NCI-H2171 (cell line): ENCODE measurements at regions not wholly inside any gene's neighbourhood (a gene's known extent, or its start where the extent isn't known, plus 50 kb on each side); places are given as distances from the start of the nearest gene placed in this dataset.
"Not testable (repeated sequence)": the region's sequence is repeated elsewhere in the genome, so short reads cannot be mapped to it uniquely, and the experiment has no call there.

Experiments used
- DNase-seq: peaks from one replicate; lab custom pipeline; 2025; lab: John Stamatoyannopoulos, UW

DNA sequence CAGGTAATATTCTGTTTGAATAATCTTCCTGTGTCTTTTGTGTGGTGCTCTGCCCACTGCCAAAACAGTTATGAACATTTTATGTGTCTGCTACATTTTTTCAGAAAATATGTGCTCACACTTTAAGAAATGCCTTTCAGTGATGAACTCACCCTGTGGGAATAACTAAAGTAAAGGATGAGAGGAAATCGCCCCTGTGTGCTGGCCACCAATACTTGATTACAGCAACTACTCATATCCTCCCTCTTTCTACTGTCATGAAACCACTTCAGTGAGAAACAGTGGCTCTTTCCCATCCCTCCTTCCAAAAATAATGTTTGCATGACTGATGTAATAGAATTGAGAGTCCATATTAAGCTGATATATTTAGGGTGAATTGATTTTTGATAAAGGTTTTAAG, 900.9 kb downstream of the RAB28 start:
- no peak for DNase-seq

DNA sequence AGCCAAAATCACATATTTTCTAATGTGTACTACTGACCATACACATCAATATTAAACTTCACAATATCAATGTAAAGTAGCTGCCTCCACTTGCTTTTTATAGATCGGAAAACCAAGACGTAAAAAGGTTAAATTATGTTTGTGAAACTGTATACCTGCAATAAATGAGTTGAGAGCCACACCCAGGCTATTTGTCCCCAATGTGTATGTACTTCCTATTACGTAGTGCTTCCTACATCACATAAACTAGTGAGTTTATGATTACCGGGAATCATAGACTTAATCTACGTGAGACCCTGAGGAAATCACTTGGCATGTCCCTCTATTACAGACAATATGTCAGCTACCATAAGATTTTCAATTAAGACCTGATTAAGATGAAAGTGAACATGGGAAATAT, 903.4 kb downstream of the RAB28 start:
- no peak for DNase-seq

DNA sequence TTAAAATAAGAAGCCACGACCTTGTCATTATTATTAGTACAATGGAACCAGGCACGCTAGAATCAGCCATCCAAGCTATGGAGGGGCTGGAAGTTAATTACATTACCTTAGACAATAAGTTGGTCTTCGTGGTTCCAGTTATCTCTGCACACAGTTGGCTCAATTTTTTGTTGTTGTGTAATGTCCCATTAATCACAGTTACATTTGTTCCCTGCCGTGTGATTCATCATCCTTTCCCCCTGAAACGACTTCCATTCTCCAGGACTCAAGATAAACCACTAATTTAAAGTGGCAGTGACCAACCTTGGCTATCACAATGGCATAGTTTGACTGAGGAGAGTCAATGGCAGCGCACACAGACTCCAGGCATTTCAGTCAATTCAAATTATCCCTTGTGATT, 905.0 kb downstream of the RAB28 start:
- DNase-seq: no peak

DNA sequence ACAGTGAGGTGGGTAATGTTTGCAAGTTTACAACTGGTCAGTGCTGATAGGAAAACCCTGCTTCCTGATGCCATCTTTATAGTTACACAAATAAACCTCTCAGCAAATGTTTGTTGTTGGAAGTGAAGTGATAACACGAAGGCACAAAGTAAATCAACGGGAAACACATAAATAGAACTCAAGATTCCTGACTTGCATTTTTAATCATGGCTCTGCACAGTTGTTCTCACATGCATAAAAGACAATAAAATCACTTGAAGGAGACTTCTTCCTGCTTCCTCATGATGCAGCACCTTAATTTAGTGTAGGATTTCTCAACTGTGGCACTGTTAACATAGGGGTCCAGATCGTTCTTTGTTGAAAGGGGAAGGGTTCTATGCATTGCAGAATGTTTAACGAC, 907.7 kb downstream of the RAB28 start:
- DNase-seq: no peak

DNA sequence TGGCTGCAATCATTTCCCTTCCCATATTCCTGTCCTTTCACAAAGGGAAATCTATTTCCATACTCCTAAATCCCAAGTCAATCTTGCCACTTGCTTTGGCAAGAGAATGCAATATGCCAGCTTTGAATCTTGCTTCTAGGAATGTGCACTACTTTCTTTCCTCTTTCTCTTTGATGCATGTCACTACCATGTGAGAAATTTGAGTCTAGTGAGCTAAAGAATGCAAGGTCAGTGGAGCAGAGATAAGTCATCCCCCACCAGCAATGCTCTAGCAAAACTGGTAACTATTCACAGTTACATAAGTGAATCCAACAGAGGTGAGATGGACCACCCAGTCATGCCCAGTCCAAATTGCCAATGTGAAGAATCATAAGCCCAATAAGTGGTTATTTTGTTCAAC, 910.4 kb downstream of the RAB28 start:
- DNase-seq: no peak

DNA sequence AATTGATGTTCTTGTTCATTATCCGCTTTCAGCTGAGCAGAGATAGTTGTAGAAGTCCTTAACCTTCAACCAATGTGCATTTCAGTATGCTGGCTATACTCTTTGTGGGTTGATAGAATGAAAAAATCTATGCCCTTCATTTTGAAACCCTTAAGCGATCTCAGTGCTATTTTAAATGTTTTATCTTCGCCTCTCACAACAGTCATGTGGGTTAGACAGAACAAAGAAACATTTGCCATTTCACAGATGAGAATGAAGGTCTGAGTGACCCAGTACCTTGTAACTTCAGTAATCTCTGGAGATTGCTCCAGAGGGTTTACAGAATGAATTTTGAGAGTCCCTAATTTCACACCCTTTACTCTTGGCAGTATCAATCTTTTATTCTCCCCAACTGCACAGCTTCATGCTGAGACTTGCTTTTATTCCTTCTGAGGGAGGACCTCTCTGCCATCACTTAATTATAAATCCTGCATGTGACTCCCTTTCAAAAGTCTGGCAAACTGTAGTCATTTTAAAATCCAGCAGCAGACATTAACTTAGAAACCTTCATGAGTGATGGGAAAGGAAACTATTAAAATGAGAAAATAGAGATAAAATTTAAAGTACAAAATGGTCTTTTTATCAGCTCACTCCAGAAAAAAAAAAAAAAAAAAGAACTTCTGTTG, 921.5 kb downstream of the RAB28 start:
- no peak for DNase-seq

DNA sequence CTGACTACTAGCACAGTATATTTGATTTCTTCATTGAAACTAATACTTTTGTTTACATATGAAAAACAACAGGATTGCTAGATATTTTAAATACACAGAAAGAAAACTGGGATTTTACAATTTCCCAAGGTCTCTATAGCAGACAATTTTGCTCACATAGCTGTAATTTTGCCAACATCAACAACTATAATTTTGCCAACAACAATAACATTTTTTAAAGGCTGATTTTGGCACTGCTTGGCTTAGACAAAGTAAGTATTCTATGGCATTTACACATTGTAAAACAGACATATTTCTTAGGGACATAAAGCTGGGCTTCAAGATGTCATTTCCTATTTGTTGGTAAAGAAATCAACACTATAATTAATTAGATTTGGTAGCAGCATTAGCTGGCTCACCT, 922.1 kb downstream of the RAB28 start:
- no peak for DNase-seq

DNA sequence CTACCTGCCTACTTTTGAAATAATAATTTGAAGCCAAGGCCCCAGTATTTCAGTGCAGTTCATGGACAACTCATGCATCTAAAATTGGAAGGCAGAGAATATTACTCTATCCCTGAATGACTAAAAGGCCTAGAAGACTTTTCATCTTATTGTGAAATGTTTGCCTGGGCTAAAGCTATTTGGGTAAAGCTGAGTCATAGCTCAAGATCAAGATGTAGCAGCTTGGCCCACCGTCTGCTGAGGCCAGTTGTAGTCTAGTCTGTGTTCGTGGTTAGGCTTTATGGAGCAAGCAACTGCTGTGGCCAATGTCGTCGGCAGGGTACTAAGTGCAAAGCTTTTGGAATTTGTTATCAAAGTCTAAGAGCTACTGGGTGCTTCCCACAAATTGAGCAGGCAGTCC, 929.1 kb downstream of the RAB28 start:
- DNase-seq: no peak

DNA sequence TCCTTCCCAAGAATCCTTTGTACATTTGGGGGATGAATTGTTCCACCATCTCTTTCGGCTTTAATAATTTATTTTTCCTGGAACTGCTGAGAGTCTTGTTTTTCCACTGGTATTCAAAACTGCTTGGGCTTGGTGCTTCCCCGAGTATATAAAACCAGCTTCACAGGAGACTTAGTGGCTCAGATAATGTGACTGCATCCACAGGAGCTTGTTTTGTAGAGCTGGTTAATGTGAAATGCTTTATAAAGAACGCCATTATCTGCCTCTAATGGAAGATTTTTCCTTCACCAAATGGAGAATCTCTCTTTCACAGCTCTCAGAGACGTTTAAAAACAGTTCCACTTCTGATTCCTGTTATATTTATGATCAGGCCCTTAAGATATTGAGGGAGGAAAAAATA, 935.5 kb downstream of the RAB28 start:
- DNase-seq: no peak

DNA sequence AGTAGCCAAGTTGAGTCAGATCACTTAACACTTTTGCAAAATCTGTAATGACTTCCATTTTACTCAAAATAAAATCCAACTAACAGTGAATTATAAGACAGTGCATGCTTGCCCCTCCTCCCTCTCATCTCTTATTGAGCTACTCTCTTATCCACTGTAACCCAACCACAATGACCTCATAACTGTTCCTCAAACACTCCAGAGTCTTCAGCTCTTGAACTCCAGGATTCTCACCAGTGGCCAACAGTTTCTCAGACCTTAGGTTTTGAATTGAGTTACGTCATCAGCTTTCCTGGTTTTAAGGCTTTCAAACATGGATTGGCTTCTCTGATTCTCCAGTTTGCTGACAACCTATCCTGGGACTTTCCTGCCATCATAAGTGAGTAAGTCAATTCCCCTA, 938.3 kb downstream of the RAB28 start:
- DNase-seq: no peak

DNA sequence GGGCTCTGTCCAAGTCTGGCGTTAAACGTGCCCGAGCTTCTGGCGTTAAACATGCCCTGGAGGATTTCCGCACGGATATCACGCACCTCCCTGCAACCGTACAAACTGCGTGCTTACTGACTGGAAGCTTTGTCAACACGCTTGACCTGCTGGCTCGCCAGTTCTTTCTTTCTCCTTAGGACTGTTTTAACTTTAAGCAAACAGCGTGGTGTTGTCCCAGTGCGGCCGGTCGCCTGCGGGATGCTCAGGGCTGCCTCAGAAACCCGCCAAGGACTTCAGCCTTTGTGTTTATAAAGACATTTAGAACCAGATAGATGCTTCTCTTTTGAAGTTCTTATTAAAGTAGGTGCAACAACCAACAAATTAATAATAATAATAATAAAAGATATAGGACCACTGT, 946.0 kb downstream of the RAB28 start:
- no peak for DNase-seq

DNA sequence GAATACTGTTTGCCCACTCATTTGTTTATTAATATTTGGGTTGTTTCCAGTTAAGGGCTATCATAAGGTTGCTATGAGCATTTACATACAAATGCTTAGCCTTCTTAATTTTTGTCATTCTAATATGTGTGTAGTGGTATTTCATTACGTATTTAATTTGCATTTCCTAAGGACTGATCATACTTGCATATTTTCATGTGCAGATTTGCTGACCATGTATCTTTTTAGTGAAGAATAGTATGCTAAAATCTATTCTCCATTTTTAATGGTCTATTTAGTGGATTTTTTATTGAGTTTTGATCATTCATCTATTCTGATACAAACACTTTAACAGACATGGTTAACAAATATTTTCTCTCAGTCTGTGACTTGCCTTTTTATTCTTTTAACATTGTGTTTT, 949.5 kb downstream of the RAB28 start:
- DNase-seq: no peak

DNA sequence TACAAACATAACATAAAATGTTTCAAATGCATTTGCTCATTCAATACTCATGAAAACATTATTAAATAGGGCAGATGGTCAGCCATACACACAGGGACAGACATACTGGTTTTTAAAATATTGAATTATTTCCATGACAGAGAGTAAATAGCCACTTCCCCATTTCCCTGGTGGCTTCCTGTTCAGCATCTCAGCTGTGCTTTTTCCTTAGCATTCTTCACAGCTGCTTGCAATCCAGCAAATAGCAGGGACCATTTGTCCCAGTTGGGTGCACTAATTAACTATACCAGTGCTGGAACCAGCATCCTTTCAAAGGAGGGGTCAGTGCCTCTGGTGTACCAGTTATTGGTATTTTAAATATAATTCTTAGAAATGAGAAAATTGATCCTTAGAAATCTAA, 964.7 kb downstream of the RAB28 start:
- no peak for DNase-seq

DNA sequence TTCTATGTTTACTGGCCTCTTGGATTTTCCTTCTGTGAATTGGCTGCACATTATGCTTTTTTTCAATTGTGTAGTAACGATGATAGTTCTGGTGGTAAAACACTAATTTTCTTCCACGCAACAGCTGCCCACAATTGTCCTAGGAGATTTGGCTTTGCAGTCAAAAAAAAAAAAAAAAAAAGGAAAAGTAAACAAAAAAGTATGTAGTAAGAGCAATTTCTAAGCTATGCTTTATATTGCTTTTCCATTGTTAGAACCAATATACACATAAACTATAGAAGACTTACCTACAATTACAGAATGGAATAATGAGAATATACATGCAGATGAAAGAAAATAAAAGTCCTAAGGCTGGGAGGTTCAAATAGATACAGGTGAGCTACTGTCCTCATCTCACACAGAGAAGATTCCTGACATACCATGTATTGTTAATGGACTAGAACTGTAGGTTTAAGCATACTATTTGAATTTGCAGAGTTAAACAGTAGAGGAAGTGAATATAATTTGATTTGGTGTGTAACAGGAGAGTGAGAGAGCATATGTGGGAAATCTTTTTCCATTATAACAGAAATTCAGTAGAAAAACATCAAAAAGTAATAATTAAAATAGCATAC, 976.2 kb downstream of the RAB28 start:
- no peak for DNase-seq

DNA sequence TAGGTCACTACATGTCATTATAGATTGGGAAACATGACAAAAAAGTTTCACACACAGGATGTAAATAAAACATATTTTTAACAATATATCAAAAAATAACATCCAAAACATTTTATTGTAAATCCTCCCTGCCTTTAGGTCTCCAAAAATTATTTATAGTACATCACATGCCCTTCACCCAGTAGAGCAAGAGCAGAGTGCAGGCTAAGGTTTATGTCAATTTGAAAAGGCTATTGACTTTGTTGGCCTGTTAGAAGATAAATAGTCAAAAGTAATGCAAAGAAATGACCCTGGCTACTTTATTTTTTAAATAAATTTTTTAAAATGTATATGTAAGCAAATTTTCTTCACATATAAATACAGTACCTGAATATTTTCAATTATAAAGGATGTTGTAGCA, 983.7 kb downstream of the RAB28 start:
- no peak for DNase-seq

DNA sequence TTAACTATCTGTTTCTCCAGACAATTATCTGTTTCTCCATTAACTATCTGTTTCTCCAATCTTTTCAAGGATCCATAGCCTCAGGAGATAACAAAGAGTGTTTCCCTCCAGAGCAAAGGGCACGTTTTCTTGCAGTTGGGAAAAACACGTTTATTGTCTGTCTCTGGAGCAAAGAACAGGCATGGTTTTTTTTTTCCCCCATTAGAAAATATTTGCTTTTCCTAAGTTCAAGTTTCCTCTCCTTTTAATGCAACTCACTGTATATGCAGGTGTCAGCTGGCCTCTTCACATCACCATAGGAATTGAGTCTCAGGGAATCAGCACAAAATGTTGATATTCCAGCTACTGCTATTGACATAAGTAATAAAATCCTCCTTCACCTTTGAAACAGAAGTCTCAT, 984.4 kb downstream of the RAB28 start:
- DNase-seq: no peak

DNA sequence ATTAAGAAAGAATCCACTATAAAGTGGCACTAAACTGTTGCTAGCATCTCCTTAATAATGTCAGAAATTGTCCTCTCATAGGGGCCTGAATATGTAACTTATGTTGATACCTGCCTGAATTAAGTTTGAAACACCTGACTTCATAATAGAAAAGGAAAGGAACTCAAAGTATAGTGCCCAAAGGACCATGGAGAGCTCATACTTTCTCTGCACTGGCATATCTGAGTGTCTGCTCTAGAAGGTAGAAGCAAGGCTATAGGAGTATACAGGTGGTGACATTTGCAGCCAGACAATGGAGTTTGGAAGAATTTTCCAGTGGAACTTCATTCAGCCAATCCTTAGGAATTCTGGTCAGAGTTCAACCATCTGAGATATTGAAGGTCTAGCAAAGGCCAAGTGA, 988.9 kb downstream of the RAB28 start:
- DNase-seq: no peak

DNA sequence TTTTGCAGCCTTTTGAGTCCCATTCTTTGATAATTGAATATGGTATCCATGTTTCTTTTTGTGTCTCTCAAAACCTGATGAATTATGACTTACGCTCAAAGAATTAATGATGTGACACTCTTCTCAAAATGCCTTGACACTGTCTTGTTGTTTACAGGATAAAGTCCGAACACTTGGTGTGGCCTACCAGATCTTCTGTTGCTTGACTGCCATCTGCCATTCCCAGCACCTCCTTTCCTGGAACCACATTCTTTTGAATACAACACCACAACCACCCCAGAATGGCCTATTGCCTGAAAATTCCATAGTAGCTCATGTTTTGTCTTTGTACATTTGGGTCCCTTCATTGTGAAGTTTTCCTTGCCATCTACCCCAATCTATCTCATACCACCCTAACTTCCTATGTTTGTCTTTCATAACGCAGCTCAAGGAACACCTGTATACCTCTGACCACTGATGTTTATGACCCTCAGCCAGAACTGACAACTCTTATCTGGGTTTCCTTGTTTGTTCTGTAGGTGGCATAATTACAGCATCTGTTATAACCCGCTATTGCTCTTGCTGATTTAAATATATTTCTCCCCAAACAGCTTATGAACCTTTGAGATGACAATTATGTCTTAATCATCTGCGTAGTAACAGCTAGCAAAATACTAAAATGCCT, 991.3 kb downstream of the RAB28 start:
- no peak for DNase-seq

DNA sequence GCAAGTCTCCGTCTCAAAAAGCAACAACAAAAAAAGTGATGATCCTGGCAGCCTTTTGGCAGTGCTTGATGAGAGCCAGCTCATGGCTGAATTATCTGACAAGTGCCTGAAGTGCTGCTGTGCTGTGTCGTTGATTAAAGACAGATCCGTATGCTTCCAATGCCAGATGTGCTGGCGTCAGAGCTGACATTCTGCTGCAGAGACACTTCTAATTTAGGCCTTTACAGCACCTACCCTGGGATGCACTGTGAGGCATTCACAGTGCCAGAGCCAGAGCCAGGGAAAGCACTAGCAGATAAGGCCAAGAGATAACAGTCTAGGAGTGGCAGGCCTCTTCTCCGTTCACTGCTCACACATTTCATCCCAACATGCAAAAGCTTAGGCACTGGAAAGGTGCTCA, 995.5 kb downstream of the RAB28 start:
- DNase-seq: no peak

DNA sequence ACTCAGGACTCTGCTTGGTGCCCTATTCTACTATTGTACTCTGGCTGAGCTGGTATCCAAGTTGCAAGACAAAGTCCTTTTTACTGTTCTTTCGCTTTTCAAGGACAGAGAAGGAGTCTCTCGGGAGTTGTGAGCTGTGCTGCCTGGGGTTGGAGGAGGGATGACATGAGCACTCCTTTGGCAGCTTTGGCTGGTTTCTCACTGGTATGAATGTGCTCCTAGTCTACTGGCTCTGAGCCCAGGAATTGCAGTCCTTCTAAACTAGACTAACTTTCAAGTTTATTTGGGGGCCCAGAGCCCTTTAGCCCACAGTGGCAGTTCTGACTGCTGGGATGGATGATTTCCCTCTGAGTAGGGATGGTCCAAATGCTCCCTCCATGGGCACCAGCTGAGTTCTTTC, 997.1 kb downstream of the RAB28 start:
- DNase-seq: no peak

DNA sequence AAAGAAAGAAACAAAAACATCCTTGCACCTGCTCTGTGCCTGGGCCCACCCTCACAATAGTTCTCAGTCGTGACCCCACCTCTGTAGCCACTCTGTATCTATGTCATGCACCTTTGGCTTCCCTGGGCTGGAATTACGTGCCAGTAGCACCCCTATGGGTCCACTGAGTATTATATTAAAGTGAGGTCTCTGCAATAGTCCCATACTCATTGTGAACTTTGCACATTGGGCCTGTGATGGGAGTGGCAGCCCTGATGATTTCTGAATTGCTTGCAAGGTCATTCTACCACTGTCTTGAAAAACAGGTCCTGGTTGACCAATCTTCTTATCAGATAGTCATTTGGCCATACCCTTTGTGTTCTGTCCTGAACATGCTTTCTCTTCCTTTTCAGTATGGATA, 1012.1 kb downstream of the RAB28 start:
- no peak for DNase-seq

DNA sequence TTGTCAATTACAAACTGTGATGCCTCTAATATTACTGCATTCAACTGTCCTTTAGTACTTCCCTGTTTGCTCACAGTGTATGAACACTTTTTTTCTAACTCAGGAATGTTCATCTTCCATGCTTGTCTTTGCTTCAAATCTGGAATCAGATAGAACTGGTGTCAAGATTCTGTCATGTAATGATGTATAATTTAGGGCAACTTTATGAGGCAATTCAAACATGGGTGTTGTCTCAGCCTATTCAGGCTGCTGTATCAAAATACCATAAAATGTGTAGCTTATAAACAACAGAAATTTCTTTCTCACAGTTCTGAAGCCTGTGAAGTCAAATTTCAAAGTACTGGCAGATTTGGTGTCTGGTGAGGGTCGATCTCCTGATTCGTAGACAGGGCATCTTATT, 1012.9 kb downstream of the RAB28 start:
- DNase-seq: no peak

DNA sequence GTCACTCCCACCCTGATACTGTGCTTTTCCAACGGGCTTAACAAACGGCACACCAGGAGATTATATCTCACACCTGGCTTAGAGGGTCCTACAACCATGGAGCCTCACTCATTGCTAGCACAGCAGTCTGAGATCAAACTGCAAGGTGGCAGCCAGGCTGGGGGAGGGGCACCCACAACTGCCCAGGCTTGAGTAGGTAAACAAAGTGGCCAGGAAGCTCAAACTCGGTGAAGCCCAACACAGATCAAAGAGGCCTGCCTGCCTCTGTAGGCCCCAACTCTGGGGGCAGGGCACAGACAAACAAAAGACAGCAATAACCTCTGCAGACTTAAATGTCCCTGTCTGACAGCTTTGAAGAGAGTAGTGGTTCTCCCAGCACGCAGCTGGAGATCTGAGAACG, 1022.6 kb downstream of the RAB28 start:
- DNase-seq: not testable (repeated sequence)

DNA sequence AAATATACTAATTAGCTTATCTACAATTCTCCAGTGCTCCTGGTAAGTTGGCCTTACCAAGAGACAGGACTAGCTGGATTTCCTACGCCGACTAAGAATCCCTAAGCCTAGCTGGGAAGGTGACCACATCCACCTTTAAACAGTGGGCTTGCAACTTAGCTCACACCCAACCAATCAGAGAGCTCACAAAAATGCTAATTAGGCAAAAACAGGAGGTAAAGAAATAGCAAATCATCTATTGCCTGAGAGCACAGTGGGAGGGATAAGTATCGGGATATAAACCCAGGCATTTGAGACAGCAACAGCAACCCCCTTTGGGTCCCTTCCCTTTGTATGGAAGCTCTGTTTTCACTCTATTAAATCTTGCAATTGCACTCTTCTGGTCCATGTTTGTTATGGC, 1025.0 kb downstream of the RAB28 start:
- DNase-seq: no peak
